ENCODE measurements at regions not wholly inside any gene's neighbourhood (a gene's known extent, or its start where the extent isn't known, plus 50 kb on each side); places are given as distances from the start of the nearest gene placed in this dataset.

GRCh38 chr4:147009875-147010274, 64.2 kb upstream of the TTC29 start:
- TF ChIP-seq CTCF (conservative IDR thresholded peaks at IDR 0.05; ENCODE audit: low read length), result no peak
- TF ChIP-seq EZH2phosphoT487 (IDR thresholded peaks at IDR 0.05; ENCODE audit: borderline replicate concordance), result no peak

All from Loucy (cell line).